ENCODE measurements at regions not wholly inside any gene's neighbourhood (a gene's known extent, or its start where the extent isn't known, plus 50 kb on each side); places are given as distances from the start of the nearest gene placed in this dataset.
"Not testable (repeated sequence)": the region's sequence is repeated elsewhere in the genome, so short reads cannot be mapped to it uniquely, and the experiment has no call there.

- no peak for DNase-seq
Observed at GRCh38 chr13:83722443-83722842, 159.8 kb downstream of the SLITRK1 start.

- DNase-seq = no peak
Observed at GRCh38 chr13:83716121-83716520, 166.2 kb downstream of the SLITRK1 start.

- no peak for DNase-seq
Observed at GRCh38 chr13:83714236-83714635, 168.0 kb downstream of the SLITRK1 start.

- DNase-seq = no peak
Observed at GRCh38 chr13:83710133-83710515, 172.2 kb downstream of the SLITRK1 start.

GRCh38 chr13:83709426-83710132, 172.7 kb downstream of the SLITRK1 start:
- DNase-seq = no peak

GRCh38 chr13:83702021-83702420, 180.3 kb downstream of the SLITRK1 start:
- no peak for DNase-seq

GRCh38 chr13:83692800-83693199, 189.5 kb downstream of the SLITRK1 start:
- DNase-seq = no peak

GRCh38 chr13:83691966-83692365, 190.3 kb downstream of the SLITRK1 start:
- no peak for DNase-seq

GRCh38 chr13:83681547-83681946, 200.7 kb downstream of the SLITRK1 start:
- DNase-seq = no peak

GRCh38 chr13:83677985-83678384, 204.3 kb downstream of the SLITRK1 start:
- DNase-seq = no peak

GRCh38 chr13:83672612-83673011, 209.7 kb downstream of the SLITRK1 start:
- DNase-seq = no peak

GRCh38 chr13:83667606-83668005, 214.7 kb downstream of the SLITRK1 start:
- no peak for DNase-seq

- no peak for DNase-seq
Observed at GRCh38 chr13:83666141-83666540, 216.1 kb downstream of the SLITRK1 start.

GRCh38 chr13:83657281-83657680, 225.0 kb downstream of the SLITRK1 start:
- DNase-seq = no peak

GRCh38 chr13:83642617-83643016, 239.7 kb downstream of the SLITRK1 start:
- not testable (repeated sequence) for DNase-seq

GRCh38 chr13:83634601-83635000, 247.7 kb downstream of the SLITRK1 start:
- no peak for DNase-seq

GRCh38 chr13:83633746-83634145, 248.5 kb downstream of the SLITRK1 start:
- no peak for DNase-seq

- no peak for DNase-seq
Observed at GRCh38 chr13:83622422-83622784, 259.9 kb downstream of the SLITRK1 start.

GRCh38 chr13:83621765-83622421, 260.4 kb downstream of the SLITRK1 start:
- no peak for DNase-seq

GRCh38 chr13:83620530-83621220, 261.6 kb downstream of the SLITRK1 start:
- DNase-seq = no peak

GRCh38 chr13:83618966-83619365, 263.3 kb downstream of the SLITRK1 start:
- no peak for DNase-seq

- DNase-seq = no peak
Observed at GRCh38 chr13:83613524-83613923, 268.8 kb downstream of the SLITRK1 start.

- no peak for DNase-seq
Observed at GRCh38 chr13:83601539-83601938, 280.7 kb downstream of the SLITRK1 start.

GRCh38 chr13:83592095-83592494, 290.2 kb downstream of the SLITRK1 start:
- no peak for DNase-seq
